ENCODE measurements at regions not wholly inside any gene's neighbourhood (a gene's known extent, or its start where the extent isn't known, plus 50 kb on each side); places are given as distances from the start of the nearest gene placed in this dataset.
"Not testable (repeated sequence)": the region's sequence is repeated elsewhere in the genome, so short reads cannot be mapped to it uniquely, and the experiment has no call there.

DNA sequence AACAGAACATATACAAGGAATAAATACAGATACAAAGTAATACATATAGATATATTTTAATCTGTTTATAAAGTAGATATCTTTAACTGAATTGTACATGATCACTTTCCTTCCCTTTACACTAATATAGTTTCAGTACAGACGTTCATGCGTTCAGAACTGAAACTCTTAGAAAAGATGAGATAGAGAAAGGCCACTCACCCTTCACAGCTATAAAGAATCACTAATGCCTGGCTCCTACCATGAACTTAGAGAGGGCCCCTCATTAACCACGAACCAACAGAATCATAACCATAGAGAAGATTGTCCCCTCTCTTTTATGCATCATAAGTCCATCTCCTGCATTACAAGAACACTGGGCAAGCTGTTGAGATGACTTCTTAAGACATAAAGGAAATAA lies 399.0 kb downstream of the COG6 start:
- DNase-seq, result not testable (repeated sequence)

DNA sequence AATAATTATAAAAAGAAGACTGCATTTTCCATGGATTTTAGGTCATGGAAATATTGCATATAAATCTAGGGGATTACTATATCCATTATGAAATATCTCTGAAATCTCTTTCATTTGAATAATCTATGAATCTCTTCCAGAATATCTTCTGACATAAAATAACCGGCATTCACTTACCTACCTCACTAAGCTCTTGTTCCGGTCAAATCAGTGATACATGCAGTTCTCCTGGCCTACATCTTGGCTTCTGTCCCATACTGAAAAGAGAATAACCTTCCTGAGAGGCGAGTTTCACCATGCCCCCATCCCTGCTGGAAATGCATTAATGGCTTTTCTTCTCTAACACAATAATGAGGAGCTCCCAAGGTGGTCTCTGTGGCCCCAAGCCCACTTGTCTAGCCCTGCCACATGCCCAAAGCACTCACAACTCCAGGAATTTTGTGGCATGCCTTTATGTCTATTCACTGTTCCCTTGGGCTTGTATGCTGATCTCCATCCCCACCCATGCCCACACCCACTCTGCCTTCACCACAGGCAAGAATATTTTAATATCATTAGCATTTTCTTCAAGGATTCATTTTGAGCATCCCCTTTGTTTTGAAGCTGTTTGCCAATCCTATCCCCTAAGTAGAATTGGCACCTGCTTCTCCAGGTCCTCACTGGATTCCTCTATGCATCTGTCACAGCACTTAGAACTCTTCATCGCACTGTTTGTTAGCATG lies 401.6 kb downstream of the COG6 start:
- no peak for DNase-seq

DNA sequence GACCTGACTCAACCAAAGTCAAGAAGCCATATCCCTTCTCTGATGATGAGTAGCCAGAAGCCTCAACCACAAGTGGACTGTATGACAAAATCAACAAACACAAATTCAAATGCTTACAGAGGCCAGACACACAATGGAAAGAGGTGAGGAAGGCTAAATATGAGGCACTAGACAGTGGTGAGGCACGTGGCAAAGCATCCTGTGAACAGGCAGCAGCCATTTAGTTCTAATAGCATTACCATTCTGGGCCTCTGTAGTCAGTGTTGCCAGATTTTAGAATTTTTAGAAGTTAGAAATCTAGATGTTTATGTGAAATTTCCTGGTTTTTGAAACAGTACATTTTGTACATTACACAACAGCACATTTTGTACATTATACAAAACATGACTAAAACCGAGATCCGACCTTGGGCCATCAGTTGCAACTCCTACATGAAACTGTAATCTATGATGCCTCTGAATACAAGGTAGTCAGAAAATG lies 403.3 kb downstream of the COG6 start:
- DNase-seq, result no peak

DNA sequence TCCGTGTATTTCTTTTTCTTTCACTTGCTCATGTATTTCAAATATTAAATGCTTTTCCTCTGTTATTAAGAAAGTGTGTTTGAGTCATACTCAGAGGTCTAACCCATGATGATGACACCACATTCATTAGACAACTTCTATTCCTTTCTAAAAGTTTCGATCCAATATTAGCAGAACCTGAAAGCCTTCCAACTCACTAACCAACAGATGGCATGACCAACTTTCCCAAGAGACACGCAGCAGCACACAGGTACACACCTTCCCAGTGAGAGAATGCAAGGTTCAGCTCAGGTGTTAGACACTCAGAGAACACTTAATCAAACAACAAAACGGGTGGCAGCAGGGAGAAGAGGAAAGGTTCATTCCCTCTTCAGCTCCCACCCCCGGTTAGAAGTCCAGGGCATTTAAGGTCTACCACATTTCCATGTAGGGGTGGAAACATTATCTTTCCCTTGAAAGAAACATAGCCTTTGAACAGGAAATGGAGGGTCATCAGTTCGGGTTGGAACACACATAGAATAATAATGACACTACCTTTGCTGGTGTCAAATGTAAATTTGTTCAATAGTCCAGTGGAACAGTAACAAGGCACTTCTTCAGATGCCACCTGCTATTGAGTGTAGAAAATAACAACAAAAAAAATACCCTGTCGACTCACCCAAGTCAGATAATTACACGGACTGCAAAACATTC lies 404.2 kb downstream of the COG6 start:
- DNase-seq, result no peak

DNA sequence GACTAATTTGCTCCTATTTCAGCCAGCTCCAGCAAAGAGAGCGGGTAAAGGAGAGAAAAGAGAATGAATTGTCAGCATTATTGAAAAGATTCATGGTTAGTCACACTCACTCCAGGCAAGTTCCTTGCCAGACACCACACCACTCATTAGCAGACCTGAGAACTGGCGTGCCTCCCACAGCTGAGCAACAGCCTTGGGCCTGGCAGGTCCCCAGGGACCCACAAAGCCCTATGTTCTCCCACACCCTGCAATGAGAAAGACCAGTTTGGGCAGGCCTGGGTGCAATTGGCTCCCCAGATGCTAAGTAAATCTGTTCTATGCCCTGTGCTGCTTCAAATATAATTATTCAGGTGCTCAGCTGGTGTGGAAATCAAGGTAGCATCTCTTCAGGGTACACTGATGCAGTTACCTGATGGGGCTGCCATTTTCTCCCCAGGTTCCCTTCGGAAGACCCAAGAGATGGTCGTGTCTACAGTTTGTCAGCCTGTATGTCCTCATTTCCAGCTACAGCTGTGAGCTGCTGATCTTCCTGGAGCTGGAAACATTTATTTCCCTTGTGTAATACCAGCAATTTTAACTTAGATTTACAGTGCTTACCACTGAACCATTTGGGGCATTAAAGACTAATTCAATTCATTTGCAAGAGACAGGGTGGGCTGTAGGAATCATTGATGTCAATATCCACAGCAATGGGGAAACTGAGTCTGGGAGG lies 405.0 kb downstream of the COG6 start:
- no peak for DNase-seq

DNA sequence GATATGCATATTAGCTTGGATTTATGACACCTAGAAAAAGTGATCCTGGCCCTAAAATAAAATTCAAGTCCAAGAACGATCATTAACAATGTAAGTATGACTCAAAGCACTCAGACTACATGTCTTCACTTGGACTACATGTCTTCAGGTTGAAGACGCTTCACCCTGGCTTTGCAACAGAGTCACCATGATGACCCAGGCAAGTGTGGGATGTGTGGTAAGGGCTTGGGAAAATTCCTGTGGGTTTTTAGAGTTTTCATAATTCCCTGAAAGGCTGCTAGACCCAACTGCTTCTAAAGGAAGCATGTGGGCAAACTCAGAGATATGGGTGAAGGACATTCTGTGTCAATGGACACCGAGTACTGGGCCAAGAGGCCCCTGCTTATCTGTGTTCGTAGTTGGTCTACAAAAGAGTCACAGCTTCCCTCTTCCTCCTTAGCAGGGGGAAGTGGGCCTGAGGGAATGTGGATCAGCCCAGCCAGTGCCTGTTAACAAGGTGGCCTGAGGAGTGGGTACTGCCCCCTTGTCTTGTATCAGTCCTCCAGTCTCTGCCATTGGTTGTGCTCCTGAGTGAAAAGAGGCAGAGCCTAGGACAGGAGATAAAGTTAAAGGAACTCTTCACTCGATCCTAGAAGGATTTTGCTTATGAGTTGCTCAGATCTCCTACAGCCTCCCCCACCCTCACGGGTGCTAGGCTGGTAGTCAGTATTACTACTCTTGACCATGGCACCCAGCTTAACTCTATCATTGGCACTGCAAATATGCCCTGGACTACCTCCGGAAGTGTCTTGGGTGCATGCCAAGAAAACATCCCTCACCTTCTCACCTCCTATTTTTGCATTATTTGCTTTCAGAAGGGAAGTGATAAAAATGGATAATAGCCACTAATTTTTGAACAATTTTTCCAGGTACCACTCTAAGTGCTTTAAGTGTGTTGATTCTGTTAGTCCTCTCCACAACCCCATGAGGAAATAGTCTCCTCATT lies 406.3 kb downstream of the COG6 start:
- no peak for DNase-seq

DNA sequence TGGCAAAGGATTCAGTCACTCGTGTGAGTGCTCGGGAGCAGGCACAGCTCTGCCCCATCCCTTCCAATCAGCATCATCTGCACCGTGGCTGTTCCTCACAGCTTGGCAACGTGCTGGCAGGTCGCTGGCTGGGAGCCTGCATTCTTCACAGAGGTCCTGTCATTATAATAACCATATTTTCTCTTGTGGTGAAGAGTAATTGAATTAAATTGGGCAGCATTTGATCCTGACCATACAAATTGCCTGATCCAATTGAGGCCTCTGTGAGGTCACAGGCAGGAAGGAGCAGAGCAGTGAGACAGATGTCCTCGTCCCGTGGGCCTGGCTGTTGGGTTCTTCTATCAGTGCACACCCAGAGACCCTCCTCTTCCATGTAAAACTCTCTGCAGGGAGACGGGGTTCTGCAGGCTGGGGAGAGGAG lies 407.8 kb downstream of the COG6 start:
- DNase-seq, result no peak

DNA sequence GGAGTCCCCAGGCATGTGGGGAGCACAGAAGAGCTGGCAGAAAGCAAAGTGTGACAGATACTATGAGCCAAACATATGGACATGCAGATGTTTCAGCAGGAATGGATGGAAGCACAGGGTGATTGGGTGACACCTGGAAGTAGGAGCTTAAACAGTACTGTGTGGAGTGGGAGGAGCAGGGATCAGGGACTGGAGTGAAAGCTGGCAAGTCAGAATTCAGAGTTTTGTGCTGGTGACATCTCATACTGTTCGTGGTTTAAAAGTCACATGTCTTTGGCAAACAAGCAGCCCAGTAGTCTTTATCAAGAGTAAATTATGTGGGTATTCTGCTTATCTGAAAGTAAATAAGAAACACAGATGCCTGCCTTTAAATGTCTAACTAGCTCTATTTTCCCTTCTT lies 408.2 kb downstream of the COG6 start:
- DNase-seq, result no peak

DNA sequence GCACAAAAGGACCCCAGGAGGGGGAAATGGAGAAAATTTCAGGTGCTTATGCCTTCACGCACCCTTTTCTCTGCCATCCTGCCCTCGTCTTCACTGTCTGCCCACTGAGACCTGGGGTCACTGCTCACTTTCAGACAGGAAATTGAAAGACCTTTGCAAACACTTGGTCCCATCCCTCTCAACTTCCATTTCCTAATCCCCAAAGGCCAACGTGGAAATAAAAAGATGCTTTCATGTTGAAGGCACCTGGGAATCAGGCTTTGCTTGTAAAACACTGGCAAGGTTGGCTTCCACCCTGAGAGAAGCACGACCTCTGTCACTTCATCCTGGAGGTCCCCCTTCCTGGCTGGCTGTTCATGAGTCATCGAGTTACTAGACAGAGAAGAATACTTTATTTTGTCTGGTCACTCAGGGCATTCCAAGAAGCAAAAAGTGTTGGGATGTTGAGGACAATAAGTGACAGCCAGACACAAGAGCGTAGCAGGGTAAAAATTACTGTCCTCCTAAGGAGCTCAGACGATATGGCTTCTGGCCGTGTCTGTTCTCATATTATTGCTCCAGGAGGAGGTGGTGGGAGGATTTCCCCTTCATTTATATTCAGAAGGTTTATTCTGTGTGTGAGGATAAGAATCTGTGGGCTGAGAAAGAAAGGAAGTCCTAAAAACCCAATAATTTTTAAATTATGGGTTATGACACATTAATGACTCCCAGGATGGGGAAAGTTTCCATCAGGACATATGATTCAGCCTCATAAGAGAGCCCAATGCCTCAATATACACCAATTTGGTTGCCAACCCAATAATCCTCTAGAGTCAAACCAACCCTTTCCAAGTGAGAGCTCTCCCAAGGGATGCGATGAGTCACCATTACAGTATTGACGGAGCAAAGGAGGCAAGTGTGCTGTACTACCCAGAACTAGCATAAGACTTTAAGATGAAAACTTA lies 409.0 kb downstream of the COG6 start:
- DNase-seq, result no peak

DNA sequence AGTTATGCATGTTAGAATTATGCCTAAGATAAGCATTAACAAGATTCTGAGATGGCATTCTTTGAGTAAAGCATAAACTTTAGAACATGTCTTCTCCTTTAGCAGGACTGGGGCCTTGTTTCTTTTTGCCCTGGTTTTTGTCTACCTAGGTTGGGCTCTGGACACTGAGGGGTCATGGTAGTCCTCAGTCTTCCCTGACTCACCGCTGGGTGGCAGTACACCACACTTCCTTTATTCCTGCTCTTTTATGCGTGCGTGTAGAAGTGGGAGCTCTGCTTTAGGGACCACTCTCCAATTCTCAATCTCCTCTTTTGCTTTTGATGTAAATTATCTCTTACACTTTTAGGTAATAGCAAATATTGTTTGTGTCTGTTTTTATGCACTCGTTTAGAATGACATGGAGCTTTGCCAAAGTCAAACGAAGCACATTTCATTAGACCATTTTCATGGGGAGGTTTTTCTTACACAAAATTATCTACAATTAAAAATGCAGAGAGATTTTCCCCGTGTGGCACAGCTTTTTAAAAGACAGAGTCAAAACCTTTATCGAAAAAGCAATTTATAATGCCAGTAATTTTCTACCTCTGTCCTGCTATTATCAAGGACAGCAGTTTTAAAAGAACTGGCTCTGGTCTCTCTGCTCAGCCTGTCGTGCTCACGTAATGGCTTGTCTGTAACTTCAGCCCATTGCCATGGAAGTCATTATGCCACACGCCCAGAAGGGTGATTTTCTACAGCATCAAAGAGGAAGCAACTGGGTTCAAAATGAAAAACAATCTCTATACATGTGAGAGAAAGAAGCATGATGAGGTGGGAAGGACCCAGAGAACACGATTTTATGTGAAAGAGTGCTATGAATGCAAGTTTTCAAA lies 413.9 kb downstream of the COG6 start:
- DNase-seq, result no peak

DNA sequence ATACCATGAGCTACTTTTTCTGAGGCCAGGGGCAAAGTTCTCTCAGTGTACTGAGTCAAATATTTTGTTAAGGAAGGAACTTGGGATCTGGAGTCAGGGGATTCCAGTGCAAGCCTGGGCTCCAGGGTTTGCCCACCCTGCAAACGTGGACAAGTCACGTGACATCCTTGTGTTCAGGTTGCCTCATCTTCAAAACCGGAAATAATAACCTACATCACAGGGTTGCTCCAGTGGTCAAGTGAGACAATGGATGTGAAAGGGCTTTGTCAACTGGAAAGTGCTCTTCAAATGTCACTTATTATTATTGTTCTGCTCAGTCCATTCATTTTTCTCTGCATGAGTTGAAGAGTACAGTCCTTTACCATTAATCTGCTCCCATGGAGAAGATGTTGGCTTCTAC lies 414.9 kb downstream of the COG6 start:
- no peak for DNase-seq

DNA sequence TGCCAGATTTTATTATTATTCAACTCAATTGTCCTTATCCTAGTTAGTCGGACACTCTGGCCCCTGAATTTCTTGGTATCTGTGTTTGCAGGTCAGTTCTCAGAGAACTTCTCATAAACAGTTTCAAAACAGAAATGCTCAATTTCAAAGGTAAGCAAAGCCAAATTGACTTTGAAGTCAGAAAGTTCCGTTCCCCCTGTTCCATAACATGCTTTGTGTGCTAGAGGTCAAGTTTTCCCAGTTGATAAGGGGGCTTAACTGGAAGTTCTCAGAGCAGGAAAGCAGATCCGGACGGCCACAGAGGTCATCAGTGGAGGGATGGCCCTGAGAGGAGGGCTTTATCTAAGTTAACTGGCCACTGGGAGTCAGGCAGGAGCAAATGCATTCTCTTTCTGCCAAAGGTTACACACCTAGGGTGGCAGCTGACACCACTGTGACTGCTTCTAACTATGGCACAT lies 417.2 kb downstream of the COG6 start:
- DNase-seq, result no peak

DNA sequence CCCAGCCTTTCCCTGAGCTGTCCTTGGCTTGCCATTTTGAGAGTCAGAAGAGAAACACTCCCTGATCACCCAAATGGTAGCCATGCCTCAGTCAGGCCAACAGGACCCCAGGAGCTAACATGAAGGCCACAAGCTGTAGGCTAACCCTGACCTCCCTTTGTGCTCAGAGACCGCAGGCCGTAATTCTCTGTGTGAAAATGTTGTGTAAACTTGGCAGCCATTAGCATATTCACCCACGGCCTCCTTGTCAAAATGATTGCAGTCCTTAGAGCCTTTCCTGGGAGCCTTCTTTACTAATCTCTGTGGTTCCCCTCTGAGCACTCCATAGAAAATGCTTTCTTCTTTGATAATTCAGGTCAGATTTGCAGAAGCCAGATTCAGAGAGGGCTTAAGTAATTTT lies 418.9 kb downstream of the COG6 start:
- no peak for DNase-seq

DNA sequence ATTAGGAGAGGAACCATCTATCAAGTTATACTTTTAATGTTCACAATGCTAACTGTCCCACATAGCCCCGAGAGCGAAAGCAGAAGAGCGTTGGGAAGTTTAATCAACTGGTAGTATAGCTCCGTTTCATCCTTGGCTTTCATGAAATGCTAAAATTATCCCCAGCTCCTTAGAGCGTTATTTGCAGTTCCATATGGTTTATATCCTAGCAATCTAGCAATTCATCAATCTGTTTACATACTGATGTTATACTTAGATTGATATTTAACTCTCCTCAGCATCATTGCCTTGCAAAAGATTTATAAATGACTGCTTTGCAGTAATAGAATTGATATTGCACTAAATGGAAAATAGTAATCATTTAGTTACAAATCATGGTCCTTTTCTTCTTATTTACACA lies 419.8 kb downstream of the COG6 start:
- no peak for DNase-seq

DNA sequence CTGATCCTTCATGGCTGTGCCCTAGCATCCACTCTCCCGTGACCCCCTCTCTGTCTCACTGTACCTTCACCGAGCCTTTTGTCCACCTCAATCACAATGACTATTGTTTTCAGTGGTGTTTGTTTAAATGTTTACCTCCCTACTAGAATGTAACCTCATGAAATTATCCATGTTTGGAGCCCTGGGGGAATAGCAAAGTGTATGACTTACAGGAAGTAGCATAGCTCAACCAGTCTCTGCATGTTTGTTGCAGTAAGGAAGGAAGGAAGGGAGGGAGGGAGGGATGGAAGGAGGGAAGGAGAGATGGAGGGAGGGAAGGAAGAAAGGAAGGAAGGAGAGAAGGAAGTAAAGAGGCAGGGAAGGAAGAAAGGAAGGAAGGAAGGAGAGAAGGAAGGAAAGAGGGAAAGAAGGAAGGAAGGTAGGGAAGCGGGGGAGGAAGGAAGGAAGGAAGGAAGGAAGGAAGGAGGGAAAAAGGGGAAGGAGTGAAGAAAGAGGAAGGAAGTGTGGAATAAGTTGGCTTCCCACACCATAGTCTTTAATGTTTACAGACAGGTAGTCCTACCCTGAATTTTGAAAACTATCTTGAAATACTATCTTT lies 421.4 kb downstream of the COG6 start:
- no peak for DNase-seq

DNA sequence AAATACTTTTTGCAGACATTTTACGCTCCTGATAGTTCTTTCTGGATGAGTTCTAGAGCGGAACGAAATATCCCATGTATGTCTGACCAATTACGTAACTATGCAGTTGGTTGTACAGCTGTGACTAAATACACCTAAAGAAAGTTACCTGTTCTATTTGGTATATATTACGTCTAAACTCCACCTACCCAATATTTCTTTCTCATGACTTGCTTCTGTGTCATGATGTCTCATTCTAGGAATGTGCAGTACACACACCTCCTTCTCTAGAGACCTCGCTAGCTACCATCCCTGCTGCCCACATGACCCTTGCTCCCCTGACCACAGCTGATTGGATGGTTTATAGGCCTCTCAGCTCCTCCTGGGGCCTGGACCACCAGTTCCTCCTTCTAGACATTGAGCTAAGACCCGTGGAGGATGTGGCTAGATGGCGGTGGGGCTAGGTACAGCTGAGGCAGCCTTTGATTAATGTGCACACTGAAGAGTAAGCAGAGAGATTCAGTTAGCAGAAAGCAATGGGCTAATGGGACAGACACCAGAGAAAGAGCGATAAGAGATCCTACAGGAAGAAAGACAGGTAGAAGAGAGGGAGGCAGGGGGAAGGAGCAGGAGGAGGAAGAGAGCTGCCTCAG lies 422.1 kb downstream of the COG6 start:
- no peak for DNase-seq

DNA sequence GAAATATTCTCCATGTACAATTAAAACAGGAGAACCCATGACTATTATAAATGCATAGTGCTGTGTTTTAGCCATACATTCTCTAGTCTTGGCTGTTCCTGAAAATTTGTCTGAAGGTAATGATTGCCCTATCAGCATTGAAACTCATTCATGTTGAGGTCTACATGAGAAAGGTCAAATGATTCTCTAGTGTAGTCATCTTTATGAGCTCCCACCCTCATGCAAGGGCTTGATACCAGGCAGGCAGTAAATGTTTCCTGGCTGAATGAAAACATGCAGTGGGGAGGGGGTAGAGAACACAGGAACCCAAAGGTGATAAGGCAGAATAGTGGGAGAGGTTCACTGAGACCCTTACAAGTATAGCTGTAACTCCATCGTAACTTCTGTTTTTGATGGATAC lies 424.3 kb downstream of the COG6 start:
- no peak for DNase-seq

DNA sequence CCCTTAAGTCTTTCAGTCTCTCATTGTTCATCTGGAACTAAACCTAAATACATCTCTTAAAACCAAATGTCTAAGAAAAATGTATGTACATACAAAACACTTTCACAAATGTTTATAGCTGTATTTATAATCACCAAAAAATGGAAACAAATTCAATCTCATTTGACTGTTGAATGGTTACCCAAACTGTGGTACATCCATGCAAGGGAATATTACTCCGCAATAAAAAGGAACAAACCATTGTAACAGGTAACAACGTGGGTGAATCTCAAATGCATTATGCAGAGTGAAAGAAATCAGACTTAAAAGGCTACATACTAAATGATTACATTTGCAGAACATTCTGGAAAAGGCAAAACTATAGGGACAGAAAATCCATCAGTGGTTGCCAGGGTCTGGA lies 425.2 kb downstream of the COG6 start:
- DNase-seq, result no peak

DNA sequence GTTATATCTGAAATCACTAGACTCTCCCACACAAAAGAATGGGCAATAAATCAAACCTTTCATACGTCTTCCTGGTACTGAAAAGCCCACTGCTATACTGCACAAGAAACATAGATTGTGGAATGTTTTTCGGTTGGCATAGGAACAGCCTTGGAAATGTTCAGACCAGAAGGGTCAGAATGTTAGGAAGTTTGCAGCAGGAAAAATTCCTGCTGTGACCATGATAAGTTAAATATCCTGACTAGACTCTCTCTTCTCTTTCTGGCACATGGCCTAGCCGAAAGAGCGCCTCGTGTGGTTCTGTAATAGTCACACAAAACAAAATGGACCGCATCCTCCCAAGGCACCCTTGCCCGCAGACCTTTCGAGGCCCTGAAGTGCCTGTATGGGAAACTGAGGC lies 427.2 kb downstream of the COG6 start:
- DNase-seq, result no peak

Data from activated gamma-delta T cell (primary cell).